GM19240 (cell line): ENCODE measurements at regions not wholly inside any gene's neighbourhood (a gene's known extent, or its start where the extent isn't known, plus 50 kb on each side); places are given as distances from the start of the nearest gene placed in this dataset.
"Not testable (repeated sequence)": the region's sequence is repeated elsewhere in the genome, so short reads cannot be mapped to it uniquely, and the experiment has no call there.

Experiments used
- DNase-seq: peaks from one replicate; pipeline ENCODE4 v3.0.0; 2011; ENCODE audit warnings: low spot score; ENCODE audit not compliant: insufficient read length

- DNase-seq, result no peak
Measured at GRCh38 chr22:22716136-22716665, 71.8 kb downstream of the GGTLC2 start.

DNA sequence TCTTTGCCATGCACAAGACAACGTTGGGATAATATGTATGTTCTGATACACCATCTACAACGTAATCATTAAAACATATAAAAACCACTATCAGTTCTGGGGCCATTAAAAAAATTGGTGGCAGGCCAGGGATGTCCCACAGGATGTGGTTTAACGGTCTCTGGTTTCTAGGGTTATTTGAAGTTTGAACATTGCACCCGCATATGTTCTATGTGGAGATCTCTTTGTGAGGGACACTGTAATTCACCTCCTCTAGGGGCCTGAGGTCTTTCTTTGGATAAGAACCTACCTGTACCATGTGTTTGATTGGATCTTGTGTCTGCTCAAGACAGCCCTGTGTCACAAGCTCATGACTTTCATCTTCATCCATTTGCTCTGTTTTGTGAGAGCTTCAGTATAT, 73.2 kb downstream of the GGTLC2 start:
- DNase-seq, result no peak

GRCh38 chr22:22720201-22720723, 75.8 kb downstream of the GGTLC2 start:
- DNase-seq, result peak; percentile 49

GRCh38 chr22:22720724-22721261, 76.4 kb downstream of the GGTLC2 start:
- peak; percentile 47 for DNase-seq

DNA sequence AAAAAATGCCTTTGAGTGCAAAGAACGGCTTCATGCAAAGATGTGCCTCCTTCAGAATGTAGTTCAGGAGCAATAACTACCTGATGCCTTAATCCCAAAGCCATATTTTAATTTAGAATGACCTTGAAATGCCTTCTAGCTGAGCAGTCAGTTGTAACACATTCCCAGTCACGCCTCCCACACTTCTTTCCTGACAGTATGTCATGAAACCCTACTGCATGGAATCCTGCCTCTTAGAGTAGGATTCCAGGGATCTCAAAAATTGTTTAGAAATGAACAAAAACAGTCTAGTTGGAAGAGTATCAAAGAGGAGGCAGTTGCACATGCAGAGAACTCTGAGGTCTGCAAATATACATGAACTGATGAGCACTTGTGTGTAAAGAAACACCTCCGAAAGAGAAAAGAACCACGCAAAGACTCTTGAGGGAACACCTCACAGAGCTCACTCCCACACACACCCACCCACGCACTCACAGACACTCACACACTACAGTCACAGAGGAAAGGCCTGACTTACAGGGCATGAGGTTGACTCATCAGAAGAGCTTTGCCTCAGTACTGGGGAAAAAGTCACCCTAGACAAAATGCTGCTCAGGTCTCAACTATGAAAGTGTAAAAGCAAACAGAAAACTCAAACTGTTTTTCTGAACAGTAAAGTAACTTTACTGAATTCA, 77.4 kb downstream of the GGTLC2 start:
- DNase-seq, result no peak

- DNase-seq, result no peak
Measured at GRCh38 chr22:22728382-22728781, 84.0 kb downstream of the GGTLC2 start.

- DNase-seq, result no peak
Measured at GRCh38 chr22:22730655-22731373, 86.4 kb downstream of the GGTLC2 start.

GRCh38 chr22:22731374-22731676, 86.9 kb downstream of the GGTLC2 start:
- DNase-seq, result no peak

DNA sequence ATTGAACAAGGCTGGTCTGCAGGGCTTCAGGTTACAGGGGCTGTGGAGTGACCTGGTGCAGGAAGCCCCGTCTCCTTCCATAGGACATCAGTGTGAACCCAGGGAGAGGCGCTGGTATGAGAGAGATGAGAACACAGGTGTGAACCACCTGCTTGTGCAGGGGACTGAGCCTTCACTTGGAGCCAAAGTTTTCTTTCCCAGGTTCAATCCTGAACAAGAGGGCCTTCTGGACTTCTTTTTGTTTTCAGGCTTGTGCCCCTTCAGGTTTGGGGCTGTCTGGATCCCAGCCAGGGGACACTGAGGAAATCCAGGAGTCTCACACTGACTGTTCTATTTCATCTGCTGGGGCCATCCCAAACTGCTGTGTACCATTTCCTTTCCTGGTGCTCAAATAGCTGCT, 88.6 kb downstream of the GGTLC2 start:
- DNase-seq, result not testable (repeated sequence)

DNA sequence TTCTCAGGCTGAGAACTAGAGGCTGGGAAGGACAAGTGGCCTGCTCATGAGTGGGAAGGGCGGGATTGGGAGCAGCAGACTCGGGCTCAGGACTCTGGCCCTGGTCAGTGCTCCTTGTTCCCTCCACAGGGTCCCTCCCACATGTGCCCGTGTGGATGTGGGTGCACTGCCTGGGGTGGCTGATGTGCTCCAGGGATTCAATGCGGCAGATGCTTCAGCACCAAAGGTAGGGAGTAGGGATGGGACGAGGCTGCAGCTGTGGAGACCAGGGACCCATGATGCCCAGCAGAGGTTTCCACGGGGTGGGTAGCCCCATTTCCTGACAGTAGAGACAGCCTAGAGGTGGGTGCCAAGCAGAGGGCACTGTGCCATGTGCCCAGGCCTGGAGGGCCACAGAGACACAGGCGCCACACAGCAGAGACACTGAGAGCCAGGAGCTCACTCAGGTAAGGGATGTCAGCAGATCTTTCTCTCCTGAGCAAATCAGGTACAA, 89.5 kb downstream of the GGTLC2 start:
- no peak for DNase-seq

GRCh38 chr22:22734395-22735272, 90.2 kb downstream of the GGTLC2 start:
- not testable (repeated sequence) for DNase-seq

DNA sequence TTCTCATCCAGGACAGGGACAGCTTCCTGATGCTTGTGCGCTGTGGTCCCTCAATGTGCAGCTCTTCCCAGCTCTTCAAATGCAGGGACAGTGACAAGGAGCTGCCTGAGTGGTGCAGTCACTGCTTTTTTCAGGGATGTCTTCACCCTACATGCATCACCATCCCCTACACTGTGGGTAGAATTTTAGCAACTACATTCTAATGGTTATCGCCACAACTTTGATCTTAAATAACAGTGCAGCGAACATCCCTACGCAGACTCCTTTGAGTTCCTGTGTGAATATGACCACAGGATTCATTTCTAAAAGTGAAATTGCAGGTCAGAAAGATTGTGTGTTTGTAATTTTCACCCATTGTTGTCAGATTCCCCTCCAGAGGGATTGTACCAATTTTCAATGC, 90.9 kb downstream of the GGTLC2 start:
- not testable (repeated sequence) for DNase-seq

DNA sequence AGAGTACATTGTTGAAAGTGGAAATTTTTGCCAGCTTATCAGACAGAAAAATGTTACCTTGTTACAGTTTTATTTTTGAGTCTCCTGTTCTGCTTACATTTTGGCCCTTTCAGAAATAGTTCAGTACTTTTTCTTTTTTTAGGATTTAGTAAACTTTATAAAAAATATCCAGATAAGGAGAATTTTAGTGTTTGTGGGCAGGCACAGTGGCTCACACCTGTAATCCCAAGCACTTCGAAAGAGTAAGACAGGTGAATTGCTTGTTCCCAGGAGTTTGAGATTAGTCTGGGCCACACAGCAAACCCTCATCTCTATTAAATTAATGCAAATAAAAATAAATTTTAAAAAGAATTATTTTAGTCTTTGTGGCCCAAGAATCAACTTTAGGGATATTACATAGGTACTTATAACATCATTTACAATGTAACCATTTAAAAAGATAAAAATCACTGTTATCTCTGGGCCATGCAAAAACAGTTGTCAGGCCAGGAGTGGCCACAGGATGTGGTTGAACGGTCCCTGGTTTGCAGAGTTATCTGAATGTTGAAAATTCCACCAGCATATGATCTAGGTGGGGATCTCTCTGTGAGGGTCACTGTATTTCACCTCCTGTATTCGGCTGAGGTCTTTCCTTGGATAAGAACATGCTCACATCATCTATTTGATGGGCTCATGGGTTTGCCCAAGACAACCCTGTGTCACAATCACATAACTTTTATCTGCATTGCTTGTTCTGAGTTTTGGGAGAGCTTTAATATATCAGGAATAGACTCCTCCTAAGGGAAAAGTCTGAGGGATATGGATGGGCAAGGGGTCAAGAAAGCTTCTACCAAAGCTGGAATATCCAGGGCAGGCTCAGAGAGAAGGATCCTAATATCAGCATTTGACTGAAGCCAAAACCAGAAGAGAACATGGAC, 91.5 kb downstream of the GGTLC2 start:
- DNase-seq, result no peak

DNA sequence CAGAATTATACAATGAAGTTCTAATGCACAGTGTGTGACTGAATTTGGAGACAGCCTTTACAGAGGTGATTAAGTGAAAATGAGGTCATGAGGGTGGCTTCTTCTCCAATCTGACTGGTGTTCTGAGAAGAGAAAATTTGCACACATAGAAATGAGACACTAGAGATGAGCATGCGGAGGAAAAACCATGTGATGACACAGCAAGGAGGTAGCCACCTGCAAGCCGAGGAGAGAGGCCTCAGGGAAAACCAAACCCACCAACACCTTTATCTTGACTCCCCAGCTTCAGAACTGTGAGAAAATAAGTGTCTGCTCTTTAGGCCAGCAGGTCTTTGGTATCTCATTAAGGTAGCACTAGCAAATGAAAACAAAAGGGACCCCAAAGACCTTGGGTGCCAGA, 93.2 kb downstream of the GGTLC2 start:
- DNase-seq, result no peak

DNA sequence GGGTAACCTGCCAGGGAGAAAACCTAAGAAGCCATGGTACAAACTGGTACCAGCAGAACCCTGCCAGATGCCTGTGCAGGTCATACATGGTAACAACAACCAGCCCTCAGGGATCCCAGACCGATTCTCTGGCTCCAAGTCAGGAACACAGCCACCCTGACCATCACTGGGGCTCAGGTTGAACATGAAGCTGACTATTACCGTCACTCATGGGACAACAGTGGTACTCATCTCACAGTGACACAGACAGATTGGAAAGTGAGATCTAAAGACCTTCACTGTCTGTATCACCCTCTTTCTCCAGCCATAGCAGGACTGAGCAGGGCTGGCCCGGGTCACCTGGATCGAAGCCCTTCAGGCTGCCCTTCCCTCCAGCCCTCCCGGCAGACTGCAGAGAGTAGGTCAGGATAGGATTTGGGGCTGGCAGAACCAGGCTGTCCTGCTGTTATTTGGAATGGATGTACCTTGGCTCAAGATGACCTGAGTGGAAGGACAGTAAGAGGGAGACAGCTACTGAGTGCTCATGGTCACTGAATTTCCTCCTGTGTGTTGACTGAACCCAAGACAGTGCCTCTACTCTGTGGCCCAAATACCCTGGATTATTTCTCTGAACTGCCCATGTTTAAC, 94.7 kb downstream of the GGTLC2 start:
- no peak for DNase-seq

- no peak for DNase-seq
Measured at GRCh38 chr22:22740560-22741276, 96.3 kb downstream of the GGTLC2 start.

DNA sequence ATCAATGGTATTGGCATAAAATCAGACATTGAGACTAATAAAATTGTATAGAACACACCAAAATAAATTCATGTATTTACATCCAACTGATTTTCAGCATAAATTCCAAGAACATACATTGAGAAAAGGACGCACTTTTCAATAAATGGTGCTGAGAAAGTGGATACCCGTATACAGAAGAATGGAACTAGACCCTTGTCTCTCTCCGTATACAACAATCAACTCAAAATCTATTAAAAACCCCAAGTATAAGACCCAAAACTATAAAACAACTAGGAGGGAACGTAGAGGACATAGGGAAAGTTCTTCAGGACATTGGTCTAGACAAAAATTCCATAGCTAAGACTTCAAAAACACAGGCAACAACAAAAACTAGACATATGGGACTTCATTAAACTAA, 97.4 kb downstream of the GGTLC2 start:
- DNase-seq, result no peak

DNA sequence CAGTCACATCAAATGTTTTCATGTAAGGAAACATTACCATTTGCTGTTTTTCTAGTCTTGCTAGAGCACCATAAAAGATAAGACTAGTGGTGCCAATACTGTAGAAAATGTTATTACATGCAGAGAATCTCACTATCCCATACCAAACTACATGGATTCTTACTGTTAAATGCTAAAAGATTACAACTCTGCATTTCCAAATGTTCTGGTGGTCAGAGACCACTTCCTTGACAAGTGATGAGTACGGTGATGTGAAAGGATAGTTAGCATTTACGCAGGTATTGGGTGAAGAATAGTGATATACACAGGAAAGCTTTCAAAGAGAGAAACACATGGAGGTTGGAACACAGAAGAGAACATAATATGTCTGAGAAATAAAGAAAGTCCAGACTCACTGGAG, 98.2 kb downstream of the GGTLC2 start:
- no peak for DNase-seq

- no peak for DNase-seq
Measured at GRCh38 chr22:22743128-22743760, 98.8 kb downstream of the GGTLC2 start.
